Caco-2 (cell line): ENCODE measurements at regions not wholly inside any gene's neighbourhood (a gene's known extent, or its start where the extent isn't known, plus 50 kb on each side); places are given as distances from the start of the nearest gene placed in this dataset.
A peak's percentile ranks its signal among the peaks of the same experiment; 100 is the strongest.

Source experiments
- BruUV-seq: library from RNA; stranded (reverse); fragments of 400-500 nt; replicated peaks from 2 replicates; lab custom pipeline; 2021; lab: Mats Ljungman, UMichigan
- CTCF ChIA-PET: fragments of 300-600 bp; sonication (Branson Sonifier 250); formaldehyde crosslinking; loops from one replicate; lab custom pipeline; 2022; ENCODE audit warnings: antibody characterized with exemption; lab: Charles Lee
- POLR2A ChIA-PET: fragments of 300-600 bp; sonication (Branson Sonifier 250); formaldehyde crosslinking; loops from one replicate; lab custom pipeline; 2022; ENCODE audit warnings: antibody characterized with exemption; lab: Charles Lee
- DNase-seq, 2 experiments: peaks; one replicate each; pipeline versions ENCODE4 v3.0.0 to v3.0.0-alpha.2; 2020 to 2022
- H3K27me3 ChIP-seq: replicated peaks from 2 replicates; pipeline ENCODE4 v1.6.0; 2011; ENCODE audit warnings: low read length; ENCODE audit not compliant: control insufficient read depth, insufficient read depth
- H3K36me3 ChIP-seq: 2 replicates; pipeline ENCODE4 v1.5.1; 2011; ENCODE audit warnings: low read length; ENCODE audit not compliant: control insufficient read depth, insufficient read depth
- H3K4me1 ChIP-seq: fragments of 250-450 bp; sonication (Bioruptor Pico); 2 replicates; pipeline ENCODE4 v1.5.1; 2020; ENCODE audit warnings: mild to moderate bottlenecking
- H3K4me3 ChIP-seq: 2 replicates; pipeline ENCODE4 v1.5.1; 2011; ENCODE audit warnings: low read depth, mild to moderate bottlenecking, control low read depth, low read length
- H3K9me3 ChIP-seq: fragments of 250-450 bp; sonication (Bioruptor Pico); 2 replicates; pipeline ENCODE4 v1.5.1; 2020; ENCODE audit warnings: mild to moderate bottlenecking, moderate library complexity
- H3K27ac Mint-ChIP-seq: one replicate; pipeline ENCODE4 v1.8.0; 2022; ENCODE audit warnings: mixed read lengths; ENCODE audit not compliant: unreplicated experiment
- H3K27me3 Mint-ChIP-seq: one replicate; pipeline ENCODE4 v1.8.0; 2022; ENCODE audit warnings: mixed read lengths; ENCODE audit not compliant: insufficient read depth, unreplicated experiment
- H3K36me3 Mint-ChIP-seq: one replicate; pipeline ENCODE4 v1.8.0; 2022; ENCODE audit warnings: mild to moderate bottlenecking, mixed read lengths; ENCODE audit not compliant: insufficient read depth, unreplicated experiment
- H3K4me1 Mint-ChIP-seq: one replicate; pipeline ENCODE4 v1.8.0; 2022; ENCODE audit warnings: low read depth, mixed read lengths; ENCODE audit not compliant: unreplicated experiment
- H3K4me3 Mint-ChIP-seq: one replicate; pipeline ENCODE4 v1.8.0; 2022; ENCODE audit warnings: mild to moderate bottlenecking, moderate library complexity, mixed read lengths; ENCODE audit not compliant: unreplicated experiment
- H3K9me3 Mint-ChIP-seq: one replicate; pipeline ENCODE4 v1.8.0; 2022; ENCODE audit warnings: mixed read lengths; ENCODE audit not compliant: unreplicated experiment
- CTCF ChIP-seq, 2 experiments: fragments of 200-600 bp in 1 of 2; IDR thresholded peaks; 1 replicate in 1 of 2; 2 replicates in 1 of 2; pipeline versions ENCODE4 v1.5.1 to v1.8.0; 2011 to 2022; ENCODE audit warnings: antibody characterized with exemption in 1 of 2, control low read depth in 1 of 2, inconsistent platforms in 1 of 2, low read depth in 1 of 2, low read length in 1 of 2, mild to moderate bottlenecking in 1 of 2, moderate library complexity in 1 of 2; ENCODE audit not compliant: insufficient read depth in 1 of 2, severe bottlenecking in 1 of 2, unreplicated experiment in 1 of 2
- intact Hi-C: fragments of 100-400 bp; cut with micrococcal nuclease; formaldehyde crosslinking; loops from one replicate; pipeline ENCODE4 v1.10.0; 2022; ENCODE audit not compliant: unreplicated experiment

- Histone ChIP-seq H3K4me1 (no peaks in the 10 kb centered on the region), H3K36me3 (no peaks in the 10 kb centered on the region), H3K9me3 (no peaks in the 10 kb centered on the region), H3K27me3 (no peaks in the 10 kb centered on the region), H3K4me3 (no peak overlapping the region)
- Mint-ChIP-seq H3K4me1 (no peaks in the 10 kb centered on the region), H3K4me3 (no peak overlapping the region), H3K27ac (no peak overlapping the region), H3K9me3 (no peaks in the 10 kb centered on the region), H3K36me3 (no peaks in the 10 kb centered on the region), H3K27me3 (no peaks in the 10 kb centered on the region)
- BruUV-seq: no TSS peak
- DNase-seq: no peak
- ChIA-PET CTCF (no interaction called here), POLR2A (no interaction called here)
- intact Hi-C loops: no loop called here
- no peak for TF ChIP-seq CTCF (IDR thresholded peaks at IDR 0.05; ENCODE audit: insufficient read depth in 1 of 2, low read depth in 1 of 2, low read length in 1 of 2, severe bottlenecking in 1 of 2, unreplicated experiment in 1 of 2)
Measured at GRCh38 chr6:19470333-19470732, 366.8 kb upstream of the ID4 start.

- no peaks in the 10 kb centered on the region for H3K4me1 Mint-ChIP-seq
- intact Hi-C loops: no loop called here
- no peaks in the 10 kb centered on the region for H3K4me1 ChIP-seq
- ChIA-PET POLR2A (no interaction called here), CTCF (no interaction called here)
- H3K9me3 ChIP-seq: no peaks in the 10 kb centered on the region
- no peak overlapping the region for H3K27ac Mint-ChIP-seq
- no peaks in the 10 kb centered on the region for H3K27me3 ChIP-seq
- H3K27me3 Mint-ChIP-seq: no peaks in the 10 kb centered on the region
- no peak for TF ChIP-seq CTCF (IDR thresholded peaks at IDR 0.05; ENCODE audit: insufficient read depth in 1 of 2, low read depth in 1 of 2, low read length in 1 of 2, severe bottlenecking in 1 of 2, unreplicated experiment in 1 of 2)
- no peaks in the 10 kb centered on the region for H3K36me3 ChIP-seq
- DNase-seq: no peak
- no peak overlapping the region for H3K4me3 Mint-ChIP-seq
- H3K4me3 ChIP-seq: no peak overlapping the region
- H3K36me3 Mint-ChIP-seq: no peaks in the 10 kb centered on the region
- BruUV-seq: no TSS peak
- peaks cover 8% of the 10 kb centered on the region for H3K9me3 Mint-ChIP-seq
Measured at GRCh38 chr6:19472153-19472552, 365.0 kb upstream of the ID4 start.

GRCh38 chr6:19472850-19473249, 364.3 kb upstream of the ID4 start:
- H3K4me1 ChIP-seq: no peaks in the 10 kb centered on the region
- DNase-seq: peak in 1 of 2 experiments; percentile 15
- H3K36me3 ChIP-seq: no peaks in the 10 kb centered on the region
- no peak overlapping the region for H3K4me3 Mint-ChIP-seq
- no peaks in the 10 kb centered on the region for H3K27me3 Mint-ChIP-seq
- no TSS peak for BruUV-seq
- TF ChIP-seq CTCF (IDR thresholded peaks at IDR 0.05; ENCODE audit: insufficient read depth in 1 of 2, low read depth in 1 of 2, low read length in 1 of 2, severe bottlenecking in 1 of 2, unreplicated experiment in 1 of 2): peak in 1 of 2 experiments; percentile 11
- H3K36me3 Mint-ChIP-seq: no peaks in the 10 kb centered on the region
- H3K27ac Mint-ChIP-seq: no peak overlapping the region
- no peak overlapping the region for H3K4me3 ChIP-seq
- H3K4me1 Mint-ChIP-seq: no peaks in the 10 kb centered on the region
- H3K9me3 ChIP-seq: no peaks in the 10 kb centered on the region
- POLR2A ChIA-PET: no interaction called here
- peaks cover 8% of the 10 kb centered on the region for H3K9me3 Mint-ChIP-seq
- intact Hi-C loops: no loop called here
- no peaks in the 10 kb centered on the region for H3K27me3 ChIP-seq
- CTCF ChIA-PET: no interaction called here
